T-cell (primary cell): ENCODE measurements at regions not wholly inside any gene's neighbourhood (a gene's known extent, or its start where the extent isn't known, plus 50 kb on each side); places are given as distances from the start of the nearest gene placed in this dataset.

Experiments
- ATAC-seq, 4 experiments: fragments of 200-7000 bp in 3 of 4; fragments of 150-1000 bp in 1 of 4; cut with Tn5 transposase; replicated peaks in 1 of 4; 1 replicate in 3 of 4; 2 replicates in 1 of 4; pipeline ENCODE4 v1.10.0; 2021; ENCODE audit warnings: moderate library complexity in 3 of 4, mild to moderate bottlenecking in 2 of 4, moderate number of reproducible peaks in 1 of 4
- CTCF ChIA-PET, 2 donors: fragments of 300-600 bp; sonication (Branson Sonifier 250); formaldehyde crosslinking; loops; one replicate each; lab custom pipeline; 2022; ENCODE audit warnings: antibody characterized with exemption in 2 of 2; lab: Charles Lee
- POLR2A ChIA-PET, 2 donors: fragments of 300-600 bp; sonication (Branson Sonifier 250); formaldehyde crosslinking; loops; one replicate each; lab custom pipeline; 2022; ENCODE audit warnings: antibody characterized with exemption in 2 of 2; lab: Charles Lee
- DNase-seq, 35 experiments: peaks; one replicate each; pipeline versions ENCODE4 v3.0.0 to v3.0.0-alpha.2; 2013 to 2023
- H3K27ac ChIP-seq: one replicate; pipeline ENCODE4 v1.5.1; 2013; ENCODE audit warnings: low read length
- H3K27me3 ChIP-seq, 2 experiments: replicated peaks in 1 of 2; 1 replicate in 1 of 2; 2 replicates in 1 of 2; pipeline versions ENCODE4 v1.6.1 to v1.7.0; 2013; ENCODE audit warnings: low read length in 1 of 2, mixed read lengths in 1 of 2; ENCODE audit not compliant: control insufficient read depth in 2 of 2, insufficient read depth in 2 of 2; ENCODE audit errors: extremely low read depth in 1 of 2
- H3K36me3 ChIP-seq, 2 donors: 1 replicate in 1 of 2; 2 replicates in 1 of 2; pipeline versions ENCODE4 v1.6.1 to v1.7.0; 2013; ENCODE audit warnings: low read length in 1 of 2; ENCODE audit not compliant: control insufficient read depth in 2 of 2, insufficient read depth in 1 of 2; ENCODE audit errors: extremely low read depth in 1 of 2
- H3K4me1 ChIP-seq, 2 experiments: 1 replicate in 1 of 2; 2 replicates in 1 of 2; pipeline versions ENCODE4 v1.6.1 to v1.7.0; 2013; ENCODE audit warnings: low read length in 2 of 2, mixed read lengths in 1 of 2; ENCODE audit not compliant: insufficient read depth in 2 of 2, control insufficient read depth in 1 of 2; ENCODE audit errors: extremely low read depth in 1 of 2
- H3K4me3 ChIP-seq, 2 donors: 1 replicate in 1 of 2; 2 replicates in 1 of 2; pipeline versions ENCODE4 v1.5.1 to v1.7.0; 2013; ENCODE audit warnings: mild to moderate bottlenecking in 2 of 2, low read length in 1 of 2, moderate library complexity in 1 of 2; ENCODE audit not compliant: control insufficient read depth in 1 of 2; ENCODE audit errors: extremely low read depth in 1 of 2
- H3K9me3 ChIP-seq: 2 replicates; pipeline ENCODE4 v1.7.0; 2013
- H3K27ac Mint-ChIP-seq, 2 donors: one replicate each; pipeline ENCODE4 v1.8.0; 2020 to 2021; ENCODE audit warnings: mild to moderate bottlenecking in 2 of 2, mixed read lengths in 2 of 2
- H3K27me3 Mint-ChIP-seq, 2 donors: one replicate each; pipeline ENCODE4 v1.8.0; 2021 to 2022; ENCODE audit warnings: mixed read lengths in 2 of 2
- H3K36me3 Mint-ChIP-seq: one replicate; pipeline ENCODE4 v1.8.0; 2021; ENCODE audit warnings: mixed read lengths
- H3K4me1 Mint-ChIP-seq, 3 donors: one replicate each; pipeline ENCODE4 v1.8.0; 2020 to 2022; ENCODE audit warnings: mixed read lengths in 3 of 3, mild to moderate bottlenecking in 1 of 3
- H3K4me3 Mint-ChIP-seq, 3 donors: one replicate each; pipeline ENCODE4 v1.8.0; 2020 to 2022; ENCODE audit warnings: mild to moderate bottlenecking in 3 of 3, mixed read lengths in 3 of 3, moderate library complexity in 3 of 3
- H3K9me3 Mint-ChIP-seq, 3 donors: one replicate each; pipeline ENCODE4 v1.8.0; 2020 to 2022; ENCODE audit warnings: mixed read lengths in 3 of 3
- WGBS: methylation state at CpG from one replicate; pipeline ENCODE4 v1.1.5; 2013; ENCODE audit warnings: missing lambda C conversion rate; ENCODE audit not compliant: insufficient coverage; 5-methylcytosine and 5-hydroxymethylcytosine counted together

DNA sequence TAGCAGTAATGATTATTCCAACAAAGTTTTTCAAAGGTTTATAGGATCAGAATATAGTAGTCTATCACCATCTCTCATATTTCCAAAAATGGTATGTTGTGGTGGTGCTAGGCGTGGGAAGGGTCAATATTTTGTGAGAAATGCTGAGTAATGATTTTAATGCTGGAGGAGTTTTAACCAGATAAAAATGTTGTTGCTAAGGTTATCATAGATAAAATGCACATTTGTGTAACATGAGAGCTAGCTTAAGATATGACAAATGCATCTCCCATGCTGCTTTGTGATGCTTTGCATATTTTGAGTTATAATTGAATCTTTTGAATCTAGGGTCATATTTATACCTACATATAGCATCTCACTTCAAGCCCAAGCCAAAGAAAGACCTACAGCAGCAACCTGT lies 103.9 kb upstream of the ROBO1 start:
- no peak for DNase-seq
- H3K4me3 Mint-ChIP-seq, result no peak overlapping the region
- H3K27ac ChIP-seq, result no peak overlapping the region
- H3K9me3 Mint-ChIP-seq, result peaks cover 3 to 25% (median 20%) of the 10 kb centered on the region in 3 donors
- H3K27ac Mint-ChIP-seq, result no peak overlapping the region
- H3K4me1 ChIP-seq, result no peaks in the 10 kb centered on the region
- no peak for ATAC-seq
- H3K27me3 ChIP-seq, result no peaks in the 10 kb centered on the region
- no peaks in the 10 kb centered on the region for H3K36me3 ChIP-seq
- H3K4me3 ChIP-seq, result no peak overlapping the region
- ChIA-PET POLR2A (no interaction called here), CTCF (no interaction called here)
- no peaks in the 10 kb centered on the region for H3K4me1 Mint-ChIP-seq
- WGBS, result 25% methylated on average over 1 of the region's 1 CpG
- no peaks in the 10 kb centered on the region for H3K36me3 Mint-ChIP-seq
- H3K9me3 ChIP-seq, result no peaks in the 10 kb centered on the region
- no peaks in the 10 kb centered on the region for H3K27me3 Mint-ChIP-seq

DNA sequence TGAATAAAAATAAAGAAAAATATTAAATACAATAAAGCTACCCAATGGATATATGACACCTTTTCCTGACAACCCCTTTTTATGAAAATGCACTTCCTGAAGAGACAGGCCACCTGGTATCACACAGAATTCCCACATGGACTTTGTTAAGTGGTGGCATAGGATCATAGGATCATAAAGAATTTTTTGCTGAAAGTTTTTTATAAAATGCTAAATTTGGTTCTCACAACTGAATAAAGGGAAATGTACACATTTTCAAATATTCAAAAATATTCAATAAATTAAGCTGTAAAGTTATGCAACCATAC lies 102.5 kb upstream of the ROBO1 start:
- H3K36me3 Mint-ChIP-seq, result no peaks in the 10 kb centered on the region
- Histone ChIP-seq H3K36me3 (no peaks in the 10 kb centered on the region), H3K27ac (no peak overlapping the region), H3K4me1 (no peaks in the 10 kb centered on the region), H3K4me3 (no peak overlapping the region), H3K9me3 (no peaks in the 10 kb centered on the region), H3K27me3 (no peaks in the 10 kb centered on the region)
- DNase-seq (no peak), ATAC-seq (no peak)
- no peak overlapping the region for H3K27ac Mint-ChIP-seq
- no peak overlapping the region for H3K4me3 Mint-ChIP-seq
- ChIA-PET CTCF (no interaction called here), POLR2A (no interaction called here)
- no peaks in the 10 kb centered on the region for H3K4me1 Mint-ChIP-seq
- H3K9me3 Mint-ChIP-seq, result peaks cover 3 to 21% (median 15%) of the 10 kb centered on the region in 3 donors
- no peaks in the 10 kb centered on the region for H3K27me3 Mint-ChIP-seq

DNA sequence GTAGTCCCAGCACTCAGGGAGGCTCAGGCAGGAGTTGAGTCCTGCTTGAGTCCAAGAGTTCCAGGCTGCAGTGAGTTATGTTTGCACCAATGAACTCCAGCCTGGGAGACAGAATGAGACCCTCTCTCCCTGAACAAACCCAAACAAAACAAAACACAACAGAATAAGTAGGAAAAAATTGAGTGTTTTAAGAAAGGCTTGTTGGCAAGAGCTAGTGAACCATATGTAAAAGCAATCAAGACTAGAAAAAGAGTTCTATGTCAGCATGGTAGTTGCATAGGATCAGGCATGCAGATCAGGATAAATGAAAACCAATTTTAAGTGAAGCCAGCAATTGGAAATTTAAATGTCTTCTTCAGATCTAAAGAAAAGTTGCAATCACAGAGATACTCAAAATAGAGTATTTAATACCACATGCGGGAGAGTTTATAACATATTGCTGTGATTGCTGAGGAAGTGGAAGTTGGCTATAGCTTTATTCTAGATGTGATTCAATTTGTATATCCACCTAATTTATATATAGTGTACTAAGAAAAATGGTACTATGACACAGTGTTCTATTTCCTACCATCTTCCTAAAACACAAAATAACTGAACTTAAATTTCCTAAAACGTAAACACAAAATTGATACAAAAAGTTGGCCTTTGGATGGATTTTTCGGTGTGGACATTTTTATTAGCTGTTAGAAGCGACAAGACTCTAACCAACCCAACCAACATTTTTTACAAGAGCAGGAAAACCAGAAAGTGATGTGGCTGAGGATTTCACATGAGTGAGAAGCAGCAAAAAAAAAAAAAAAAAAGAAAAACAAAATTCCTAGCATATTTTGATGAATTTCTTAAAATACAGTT lies 101.9 kb upstream of the ROBO1 start:
- Histone ChIP-seq H3K27ac (no peak overlapping the region), H3K4me3 (no peak overlapping the region), H3K36me3 (no peaks in the 10 kb centered on the region), H3K27me3 (no peaks in the 10 kb centered on the region), H3K9me3 (no peaks in the 10 kb centered on the region), H3K4me1 (no peaks in the 10 kb centered on the region)
- H3K4me3 Mint-ChIP-seq, result no peak overlapping the region
- ATAC-seq (no peak), DNase-seq (no peak)
- no peaks in the 10 kb centered on the region for H3K36me3 Mint-ChIP-seq
- no CpG with 5 or more reads among the region's 4 CpGs for WGBS
- POLR2A ChIA-PET, result no interaction called here
- peaks cover 3 to 21% (median 15%) of the 10 kb centered on the region in 3 donors for H3K9me3 Mint-ChIP-seq
- H3K27ac Mint-ChIP-seq, result no peak overlapping the region
- no peaks in the 10 kb centered on the region for H3K27me3 Mint-ChIP-seq
- CTCF ChIA-PET, result no interaction called here
- H3K4me1 Mint-ChIP-seq, result no peaks in the 10 kb centered on the region

DNA sequence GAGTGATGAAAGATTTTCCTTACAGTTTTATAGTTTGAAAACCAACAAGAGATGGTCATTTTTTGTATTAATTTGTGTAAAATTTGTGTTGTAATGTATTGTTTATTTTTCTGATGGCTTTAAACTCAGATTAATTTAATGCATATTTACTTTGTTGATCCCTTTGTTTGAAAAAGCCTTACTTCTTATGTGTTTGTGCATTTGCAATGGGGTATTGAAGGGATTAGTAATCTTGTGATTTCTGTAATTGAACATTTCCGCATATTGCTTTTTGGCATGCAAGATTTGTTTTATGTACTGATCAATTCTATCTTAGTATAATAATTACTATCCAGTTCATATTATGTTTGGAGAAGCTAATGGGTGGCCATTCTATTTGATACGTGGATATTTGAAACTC lies 98.4 kb upstream of the ROBO1 start:
- H3K9me3 Mint-ChIP-seq, result peaks cover 8 to 22% (median 19%) of the 10 kb centered on the region in 3 donors
- Histone ChIP-seq H3K27ac (no peak overlapping the region), H3K4me1 (no peaks in the 10 kb centered on the region), H3K27me3 (no peaks in the 10 kb centered on the region), H3K4me3 (no peak overlapping the region), H3K36me3 (no peaks in the 10 kb centered on the region), H3K9me3 (no peaks in the 10 kb centered on the region)
- no peak for DNase-seq
- H3K27me3 Mint-ChIP-seq, result no peaks in the 10 kb centered on the region
- no peak for ATAC-seq
- POLR2A ChIA-PET, result no interaction called here
- CTCF ChIA-PET, result no interaction called here
- no peak overlapping the region for H3K4me3 Mint-ChIP-seq
- no CpG with 5 or more reads among the region's 2 CpGs for WGBS
- no peak overlapping the region for H3K27ac Mint-ChIP-seq
- H3K4me1 Mint-ChIP-seq, result no peaks in the 10 kb centered on the region
- H3K36me3 Mint-ChIP-seq, result no peaks in the 10 kb centered on the region

DNA sequence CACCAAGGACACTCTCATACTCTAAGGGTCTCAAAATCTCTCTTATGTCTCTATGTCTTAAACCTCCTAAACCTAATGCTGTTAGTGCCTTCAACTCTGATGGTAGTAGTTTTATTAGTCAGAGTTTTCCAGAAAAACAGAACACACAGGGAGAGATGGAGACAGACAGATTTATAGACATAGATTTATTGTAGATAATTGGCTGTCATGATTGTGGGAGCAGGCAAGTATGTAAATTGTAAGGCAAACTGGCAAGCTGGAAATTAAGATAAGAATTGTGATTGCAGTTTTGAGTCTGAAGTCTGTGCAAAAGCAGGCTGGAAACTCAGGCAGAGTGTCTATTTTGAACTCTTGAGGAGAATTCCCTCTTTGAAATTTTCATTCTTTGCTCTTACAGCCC lies 96.3 kb upstream of the ROBO1 start:
- Histone ChIP-seq H3K27me3 (no peaks in the 10 kb centered on the region), H3K4me1 (no peaks in the 10 kb centered on the region), H3K36me3 (no peaks in the 10 kb centered on the region), H3K9me3 (no peaks in the 10 kb centered on the region), H3K4me3 (no peak overlapping the region), H3K27ac (no peak overlapping the region)
- DNase-seq (no peak), ATAC-seq (no peak)
- Mint-ChIP-seq H3K36me3 (no peaks in the 10 kb centered on the region), H3K4me1 (no peaks in the 10 kb centered on the region), H3K9me3 (peaks cover 9 to 27% (median 17%) of the 10 kb centered on the region in 3 donors), H3K27ac (no peak overlapping the region), H3K4me3 (no peak overlapping the region), H3K27me3 (no peaks in the 10 kb centered on the region)
- POLR2A ChIA-PET, result no interaction called here
- CTCF ChIA-PET, result no interaction called here

DNA sequence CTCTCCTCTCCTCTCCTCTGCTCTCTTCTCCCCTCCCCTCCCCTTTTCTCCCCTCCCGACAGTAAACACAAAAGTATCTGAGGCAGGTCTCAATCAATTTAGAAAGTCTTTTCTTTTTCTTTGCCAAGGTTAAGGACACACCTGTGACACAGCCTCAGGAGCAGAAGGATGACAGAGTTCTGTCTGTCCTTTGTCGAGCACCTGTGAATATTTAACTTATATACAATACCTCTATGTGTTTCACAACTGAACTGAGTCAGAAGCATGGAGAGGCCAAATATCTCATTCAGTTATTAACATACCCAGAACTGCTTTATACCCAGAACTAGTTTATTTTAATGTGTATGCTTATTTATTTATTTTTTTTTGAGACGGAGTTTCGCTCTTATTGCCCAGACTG lies 81.1 kb upstream of the ROBO1 start:
- Mint-ChIP-seq H3K9me3 (peaks cover 16 to 21% (median 17%) of the 10 kb centered on the region in 3 donors), H3K4me3 (no peak overlapping the region), H3K27me3 (no peaks in the 10 kb centered on the region), H3K4me1 (no peaks in the 10 kb centered on the region), H3K36me3 (no peaks in the 10 kb centered on the region), H3K27ac (no peak overlapping the region)
- no peak for DNase-seq
- Histone ChIP-seq H3K9me3 (no peaks in the 10 kb centered on the region), H3K4me1 (no peaks in the 10 kb centered on the region), H3K36me3 (no peaks in the 10 kb centered on the region), H3K27me3 (no peaks in the 10 kb centered on the region), H3K4me3 (no peak overlapping the region), H3K27ac (no peak overlapping the region)
- POLR2A ChIA-PET, result no interaction called here
- CTCF ChIA-PET, result no interaction called here
- no CpG with 5 or more reads among the region's 4 CpGs for WGBS
- ATAC-seq, result no peak

DNA sequence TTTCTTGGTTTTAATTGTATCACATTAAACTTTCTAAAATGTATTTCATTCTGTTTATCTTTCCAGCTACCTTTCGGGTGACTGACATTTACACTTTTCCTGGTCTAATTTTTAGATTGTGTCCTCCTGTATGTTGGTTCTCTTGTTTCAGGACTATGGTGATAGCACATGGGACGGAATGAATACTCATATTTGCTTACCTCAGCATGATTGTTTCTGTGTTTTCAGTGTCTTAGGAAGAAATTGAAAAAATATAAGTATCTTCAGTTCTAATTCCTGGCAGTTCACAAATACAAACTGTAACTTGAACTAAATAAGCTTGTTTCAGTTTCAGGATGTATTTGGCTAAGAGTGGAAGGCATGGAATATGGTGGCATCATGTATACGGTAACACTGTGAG lies 80.1 kb upstream of the ROBO1 start:
- ATAC-seq (no peak), DNase-seq (no peak)
- ChIA-PET POLR2A (no interaction called here), CTCF (no interaction called here)
- no peak overlapping the region for H3K27ac Mint-ChIP-seq
- H3K27me3 Mint-ChIP-seq, result no peaks in the 10 kb centered on the region
- Histone ChIP-seq H3K27me3 (no peaks in the 10 kb centered on the region), H3K27ac (no peak overlapping the region), H3K4me3 (no peak overlapping the region), H3K36me3 (no peaks in the 10 kb centered on the region), H3K4me1 (no peaks in the 10 kb centered on the region), H3K9me3 (no peaks in the 10 kb centered on the region)
- H3K4me3 Mint-ChIP-seq, result no peak overlapping the region
- no peaks in the 10 kb centered on the region for H3K36me3 Mint-ChIP-seq
- no CpG with 5 or more reads among the region's 3 CpGs for WGBS
- H3K9me3 Mint-ChIP-seq, result peaks cover 17 to 21% (median 20%) of the 10 kb centered on the region in 3 donors
- no peaks in the 10 kb centered on the region for H3K4me1 Mint-ChIP-seq
